Peyer's patch (tissue), 4 donors: ENCODE measurements at regions not wholly inside any gene's neighbourhood (a gene's known extent, or its start where the extent isn't known, plus 50 kb on each side); places are given as distances from the start of the nearest gene placed in this dataset.
A peak's percentile ranks its signal among the peaks of the same experiment; 100 is the strongest.
"Not testable (repeated sequence)": the region's sequence is repeated elsewhere in the genome, so short reads cannot be mapped to it uniquely, and the experiment has no call there.

Experiments used
- DNase-seq, 3 donors: peaks; one replicate each; pipeline ENCODE4 v3.0.0-alpha.2; 2017 to 2019
- H3K27ac ChIP-seq, 4 donors: fragments of 200-600 bp; sonication (generic); one replicate each; pipeline ENCODE4 v1.5.1; 2016 to 2019
- H3K27me3 ChIP-seq, 2 donors: fragments of 200-600 bp; sonication (generic); one replicate each; pipeline ENCODE4 v1.5.1; 2019
- H3K36me3 ChIP-seq, 3 donors: fragments of 200-600 bp; sonication (generic); one replicate each; pipeline ENCODE4 v1.5.1; 2016 to 2019
- H3K4me1 ChIP-seq, 4 donors: fragments of 200-600 bp; sonication (generic); one replicate each; pipeline ENCODE4 v1.5.1; 2016 to 2019
- H3K4me3 ChIP-seq, 4 donors: fragments of 200-600 bp; sonication (generic); 1 replicate in 3 of 4; 2 replicates in 1 of 4; pipeline ENCODE4 v1.5.1; 2016 to 2019; ENCODE audit warnings: mild to moderate bottlenecking in 1 of 4
- H3K9me3 ChIP-seq, 4 donors: fragments of 200-600 bp; sonication (generic); one replicate each; pipeline ENCODE4 v1.5.1; 2016 to 2019; ENCODE audit warnings: mild to moderate bottlenecking in 1 of 4
- POLR2A ChIP-seq, 2 donors: fragments of 450-650 bp; IDR thresholded peaks; one replicate each; pipeline ENCODE4 v1.5.1; 2017; ENCODE audit warnings: antibody characterized with exemption in 2 of 2, mild to moderate bottlenecking in 2 of 2, moderate library complexity in 2 of 2
- TF ChIP-seq, protein P1 (sequence below), 6 experiments: fragments of 450-650 bp in 4 of 6; fragments of 200-600 bp in 2 of 6; sonication (generic) in 1 of 6; IDR thresholded peaks; one replicate each; pipeline ENCODE4 v1.5.1; 2017 to 2019; ENCODE audit warnings: antibody characterized with exemption in 6 of 6, mild to moderate bottlenecking in 3 of 6, moderate library complexity in 1 of 6

GRCh38 chr4:186844059-186844681, 120.5 kb upstream of the FAT1 start:
- Histone ChIP-seq H3K9me3 (no peaks in the 10 kb centered on the region), H3K4me1 (peaks cover 0 to 20% (median 1%) of the 10 kb centered on the region in 4 donors), H3K4me3 (peak overlapping the region in 2 of 4 donors; percentile 22 to 23), H3K36me3 (no peaks in the 10 kb centered on the region), H3K27me3 (no peaks in the 10 kb centered on the region), H3K27ac (peak overlapping the region; percentile 8 to 87 (median 64))
- TF ChIP-seq, protein P1, sequence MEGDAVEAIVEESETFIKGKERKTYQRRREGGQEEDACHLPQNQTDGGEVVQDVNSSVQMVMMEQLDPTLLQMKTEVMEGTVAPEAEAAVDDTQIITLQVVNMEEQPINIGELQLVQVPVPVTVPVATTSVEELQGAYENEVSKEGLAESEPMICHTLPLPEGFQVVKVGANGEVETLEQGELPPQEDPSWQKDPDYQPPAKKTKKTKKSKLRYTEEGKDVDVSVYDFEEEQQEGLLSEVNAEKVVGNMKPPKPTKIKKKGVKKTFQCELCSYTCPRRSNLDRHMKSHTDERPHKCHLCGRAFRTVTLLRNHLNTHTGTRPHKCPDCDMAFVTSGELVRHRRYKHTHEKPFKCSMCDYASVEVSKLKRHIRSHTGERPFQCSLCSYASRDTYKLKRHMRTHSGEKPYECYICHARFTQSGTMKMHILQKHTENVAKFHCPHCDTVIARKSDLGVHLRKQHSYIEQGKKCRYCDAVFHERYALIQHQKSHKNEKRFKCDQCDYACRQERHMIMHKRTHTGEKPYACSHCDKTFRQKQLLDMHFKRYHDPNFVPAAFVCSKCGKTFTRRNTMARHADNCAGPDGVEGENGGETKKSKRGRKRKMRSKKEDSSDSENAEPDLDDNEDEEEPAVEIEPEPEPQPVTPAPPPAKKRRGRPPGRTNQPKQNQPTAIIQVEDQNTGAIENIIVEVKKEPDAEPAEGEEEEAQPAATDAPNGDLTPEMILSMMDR (IDR thresholded peaks at IDR 0.05), result no peak
- DNase-seq, result peak in 1 of 3 donors; percentile 50

DNA sequence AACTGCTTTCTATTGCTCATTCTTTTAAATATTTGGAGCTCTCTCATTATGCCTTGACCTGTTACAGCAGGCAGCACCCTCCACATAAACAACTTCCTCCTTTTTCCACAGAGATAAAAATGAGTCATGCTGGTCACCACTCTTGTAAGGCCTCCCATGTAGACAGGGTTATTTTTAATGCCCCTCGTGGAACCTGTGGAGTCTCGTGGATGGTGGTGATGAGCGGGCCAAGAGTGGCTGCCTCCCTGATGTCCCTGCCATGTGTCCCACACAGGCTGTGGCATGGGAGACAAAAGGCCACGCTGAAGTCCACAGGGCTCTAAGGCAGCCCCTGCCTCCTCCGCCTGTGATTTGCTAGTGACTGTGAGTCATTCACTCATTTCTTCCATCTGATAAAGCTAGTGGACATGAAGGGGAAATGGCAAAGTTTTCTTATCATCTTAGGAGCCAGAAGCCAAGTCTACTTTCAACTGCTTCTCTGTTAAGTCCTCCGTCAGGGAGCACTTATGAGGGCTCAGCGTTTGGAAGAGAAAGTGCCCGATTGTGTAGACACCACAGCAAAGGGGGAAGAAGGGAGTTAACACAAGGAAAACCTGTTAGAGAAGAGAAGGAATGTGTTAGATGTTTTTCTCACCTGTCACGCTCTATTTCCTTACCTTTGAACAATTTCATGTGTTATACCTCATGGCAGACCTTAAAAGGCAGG, 121.6 kb upstream of the FAT1 start:
- peak in 2 of 3 donors; percentile 64 to 78 for DNase-seq
- TF ChIP-seq, protein P1 (IDR thresholded peaks at IDR 0.05), result no peak
- TF ChIP-seq POLR2A (IDR thresholded peaks at IDR 0.05), result no peak
- Histone ChIP-seq H3K36me3 (no peaks in the 10 kb centered on the region), H3K4me3 (no peak overlapping the region), H3K27ac (peak overlapping the region in 3 of 4 donors; percentile 54 to 87 (median 75)), H3K27me3 (no peaks in the 10 kb centered on the region), H3K4me1 (peaks cover 0 to 20% (median 1%) of the 10 kb centered on the region in 4 donors), H3K9me3 (no peaks in the 10 kb centered on the region)

DNA sequence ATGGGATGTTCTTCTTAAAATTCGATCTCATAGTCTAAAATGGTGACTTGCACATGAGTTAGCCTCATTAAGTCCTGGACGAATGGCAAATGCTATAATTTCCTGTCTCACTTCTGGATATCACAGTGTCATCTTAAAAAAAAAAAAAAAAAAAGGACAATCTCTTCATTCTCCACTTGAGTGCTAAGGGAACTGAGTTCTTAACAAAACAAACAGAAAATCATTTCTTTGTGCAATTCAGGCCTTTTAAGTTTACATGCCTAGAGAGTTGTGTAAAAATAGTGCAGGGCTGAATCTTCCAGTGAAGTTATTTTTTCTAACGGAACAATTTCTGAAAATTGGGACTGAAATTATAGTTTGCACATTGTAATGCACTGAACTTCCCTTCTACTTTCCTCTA, 122.8 kb upstream of the FAT1 start:
- Histone ChIP-seq H3K27me3 (no peaks in the 10 kb centered on the region), H3K36me3 (no peaks in the 10 kb centered on the region), H3K27ac (peak overlapping the region in 1 of 4 donors; percentile 75), H3K4me3 (no peak overlapping the region), H3K9me3 (no peaks in the 10 kb centered on the region), H3K4me1 (peaks cover 0 to 23% (median 1%) of the 10 kb centered on the region in 4 donors)
- DNase-seq, result no peak
- TF ChIP-seq POLR2A (IDR thresholded peaks at IDR 0.05), result no peak
- TF ChIP-seq, protein P1 (IDR thresholded peaks at IDR 0.05), result no peak

- H3K4me1 ChIP-seq, result peaks cover 0 to 28% (median 1%) of the 10 kb centered on the region in 4 donors
- DNase-seq, H3K36me3 ChIP-seq, H3K27me3 ChIP-seq, H3K9me3 ChIP-seq, H3K4me3 ChIP-seq, H3K27ac ChIP-seq: not testable (repeated sequence)
Measured at GRCh38 chr4:186847429-186848131, 123.9 kb upstream of the FAT1 start.

DNA sequence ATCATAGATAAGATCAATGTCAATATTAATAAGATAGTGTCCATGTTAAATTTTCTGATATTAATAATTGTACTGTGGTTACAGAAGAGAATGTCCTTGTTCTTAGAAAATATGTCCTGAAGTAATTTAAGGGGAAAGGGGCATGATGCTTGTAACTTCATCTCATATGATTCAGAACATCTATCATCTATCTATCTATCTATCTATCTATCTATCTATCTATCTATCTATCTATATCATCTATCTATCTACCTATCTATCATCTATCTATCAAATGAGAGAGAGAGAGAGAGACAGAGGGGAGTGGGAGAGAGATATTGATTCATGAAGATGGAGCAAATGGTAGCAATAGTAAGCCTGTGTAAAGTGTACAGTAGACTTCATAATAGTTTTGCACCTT, 124.8 kb upstream of the FAT1 start:
- Histone ChIP-seq H3K27me3 (no peaks in the 10 kb centered on the region), H3K27ac (no peak overlapping the region), H3K4me1 (peaks cover 0 to 28% (median 1%) of the 10 kb centered on the region in 4 donors), H3K9me3 (no peaks in the 10 kb centered on the region), H3K36me3 (no peaks in the 10 kb centered on the region), H3K4me3 (no peak overlapping the region)
- no peak for DNase-seq
- no peak for TF ChIP-seq POLR2A (IDR thresholded peaks at IDR 0.05)

GRCh38 chr4:186851291-186852072, 127.8 kb upstream of the FAT1 start:
- Histone ChIP-seq H3K4me1 (peaks cover 0 to 8% (median 0%) of the 10 kb centered on the region in 4 donors), H3K27ac (peak overlapping the region in 3 of 4 donors; percentile 9 to 80 (median 79)), H3K9me3 (no peaks in the 10 kb centered on the region), H3K4me3 (no peak overlapping the region), H3K36me3 (no peaks in the 10 kb centered on the region), H3K27me3 (no peaks in the 10 kb centered on the region)
- DNase-seq, result no peak
- TF ChIP-seq POLR2A (IDR thresholded peaks at IDR 0.05), result no peak
- TF ChIP-seq, protein P1 (IDR thresholded peaks at IDR 0.05), result no peak
